Testis (tissue), 2 donors: ENCODE measurements at regions not wholly inside any gene's neighbourhood (a gene's known extent, or its start where the extent isn't known, plus 50 kb on each side); places are given as distances from the start of the nearest gene placed in this dataset.

Experiments
- POLR2A ChIP-seq: fragments of 450-650 bp; IDR thresholded peaks from one replicate; pipeline ENCODE4 v1.6.1; 2017; ENCODE audit warnings: antibody characterized with exemption, mild to moderate bottlenecking, moderate library complexity
- TF ChIP-seq, protein P1 (sequence below), 3 experiments: fragments of 450-650 bp in 2 of 3; fragments of 200-600 bp in 1 of 3; sonication (generic) in 1 of 3; IDR thresholded peaks; one replicate each; pipeline ENCODE4 v1.5.1; 2016 to 2019; ENCODE audit warnings: antibody characterized with exemption in 3 of 3, mild to moderate bottlenecking in 2 of 3, moderate library complexity in 1 of 3

GRCh38 chr5:3925935-3926334 lies 330.3 kb downstream of the IRX1 start:
- TF ChIP-seq, protein P1, sequence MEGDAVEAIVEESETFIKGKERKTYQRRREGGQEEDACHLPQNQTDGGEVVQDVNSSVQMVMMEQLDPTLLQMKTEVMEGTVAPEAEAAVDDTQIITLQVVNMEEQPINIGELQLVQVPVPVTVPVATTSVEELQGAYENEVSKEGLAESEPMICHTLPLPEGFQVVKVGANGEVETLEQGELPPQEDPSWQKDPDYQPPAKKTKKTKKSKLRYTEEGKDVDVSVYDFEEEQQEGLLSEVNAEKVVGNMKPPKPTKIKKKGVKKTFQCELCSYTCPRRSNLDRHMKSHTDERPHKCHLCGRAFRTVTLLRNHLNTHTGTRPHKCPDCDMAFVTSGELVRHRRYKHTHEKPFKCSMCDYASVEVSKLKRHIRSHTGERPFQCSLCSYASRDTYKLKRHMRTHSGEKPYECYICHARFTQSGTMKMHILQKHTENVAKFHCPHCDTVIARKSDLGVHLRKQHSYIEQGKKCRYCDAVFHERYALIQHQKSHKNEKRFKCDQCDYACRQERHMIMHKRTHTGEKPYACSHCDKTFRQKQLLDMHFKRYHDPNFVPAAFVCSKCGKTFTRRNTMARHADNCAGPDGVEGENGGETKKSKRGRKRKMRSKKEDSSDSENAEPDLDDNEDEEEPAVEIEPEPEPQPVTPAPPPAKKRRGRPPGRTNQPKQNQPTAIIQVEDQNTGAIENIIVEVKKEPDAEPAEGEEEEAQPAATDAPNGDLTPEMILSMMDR (IDR thresholded peaks at IDR 0.05): no peak
- TF ChIP-seq POLR2A: no peak
